ENCODE measurements at regions not wholly inside any gene's neighbourhood (a gene's known extent, or its start where the extent isn't known, plus 50 kb on each side); places are given as distances from the start of the nearest gene placed in this dataset.

- no peak for TF ChIP-seq CREB3L1 (IDR thresholded peaks at IDR 0.05; ENCODE audit: borderline replicate concordance, low read depth)
- TF ChIP-seq PBX2 (CRISPR knock-in tag; IDR thresholded peaks at IDR 0.05; ENCODE audit: low read depth), result peak; percentile 39; the same call in 1 of the 2 replicates
- TF ChIP-seq PBX2 (tag; conservative IDR thresholded peaks at IDR 0.05; ENCODE audit: low read depth), result peak; percentile 73
- no peak for TF ChIP-seq NR4A1 (CRISPR knock-in tag; IDR thresholded peaks at IDR 0.05)
- TF ChIP-seq NR4A1 (tag; IDR thresholded peaks at IDR 0.05), result no peak
- TF ChIP-seq CCNT2 (IDR thresholded peaks at IDR 0.05; ENCODE audit: borderline replicate concordance, extremely low read depth, insufficient read length, low read depth, low read length), result no peak
- no peak for TF ChIP-seq ZNF280A (IDR thresholded peaks at IDR 0.05; ENCODE audit: low read depth, partially characterized antibody)
- TF ChIP-seq SMARCA4 (IDR thresholded peaks at IDR 0.05), result 0 out of 2 replicates have a peak, but pooled peaks have one; percentile 10
- TF ChIP-seq FOXK1 (CRISPR knock-in tag; IDR thresholded peaks at IDR 0.05; ENCODE audit: borderline replicate concordance), result no peak
- no peak for TF ChIP-seq RCOR1 (IDR thresholded peaks at IDR 0.05; ENCODE audit: borderline replicate concordance in 1 of 2, low read depth in 2 of 2, low read length in 2 of 2)
- no peak for TF ChIP-seq ZNF133 (CRISPR knock-in tag; IDR thresholded peaks at IDR 0.05)
- TF ChIP-seq SAFB2 (IDR thresholded peaks at IDR 0.05; ENCODE audit: borderline replicate concordance, low read depth, low read length, severe bottlenecking), result no peak
- no peak for TF ChIP-seq ZNF766 (CRISPR knock-in tag; conservative IDR thresholded peaks at IDR 0.05)
- no peak for TF ChIP-seq IRF2 (CRISPR knock-in tag; IDR thresholded peaks at IDR 0.05)
- TF ChIP-seq BCOR (IDR thresholded peaks at IDR 0.05), result no peak
- TF ChIP-seq KLF16 (IDR thresholded peaks at IDR 0.05), result no peak
- no peak for TF ChIP-seq NR2C1 (IDR thresholded peaks at IDR 0.05)
- no peak for TF ChIP-seq NR2C1 (tag; IDR thresholded peaks at IDR 0.05)
- no peak for TF ChIP-seq OTX1 (CRISPR knock-in tag; IDR thresholded peaks at IDR 0.05)
- no peak; the same call in 1 of the 2 replicates for TF ChIP-seq ARID1B (IDR thresholded peaks at IDR 0.05)
- TF ChIP-seq MEF2D (tag; conservative IDR thresholded peaks at IDR 0.05; ENCODE audit: low read depth), result no peak
- no peak for TF ChIP-seq RFX7 (CRISPR knock-in tag; IDR thresholded peaks at IDR 0.05)
- no peak for TF ChIP-seq NFXL1 (CRISPR knock-in tag; IDR thresholded peaks at IDR 0.05)
- TF ChIP-seq ZNF639 (CRISPR knock-in tag; conservative IDR thresholded peaks at IDR 0.05 in 1 of 2, IDR thresholded peaks at IDR 0.05 in 1 of 2), result no peak
- no peak for TF ChIP-seq PRMT5 (CRISPR knock-in tag; IDR thresholded peaks at IDR 0.05)
These were observed 72.1 kb upstream of the TNRC6C start (continued) for GRCh38 chr17:77886387-77886728.
